ENCODE measurements at regions not wholly inside any gene's neighbourhood (a gene's known extent, or its start where the extent isn't known, plus 50 kb on each side); places are given as distances from the start of the nearest gene placed in this dataset.

GRCh38 chr1:214928574-214928973 is 154.0 kb upstream of the KCNK2 start:
- DNase-seq (ENCODE audit: low spot score) = no peak

GRCh38 chr1:214933375-214933774 is 149.2 kb upstream of the KCNK2 start:
- DNase-seq (ENCODE audit: low spot score) = no peak

- no peak for DNase-seq (ENCODE audit: low spot score)
Observed at GRCh38 chr1:214934045-214934444, 148.5 kb upstream of the KCNK2 start.

- no peak for DNase-seq (ENCODE audit: low spot score)
Observed at GRCh38 chr1:214935258-214935657, 147.3 kb upstream of the KCNK2 start.

GRCh38 chr1:214939180-214939579 is 143.4 kb upstream of the KCNK2 start:
- no peak for DNase-seq (ENCODE audit: low spot score)

GRCh38 chr1:214941061-214941460 is 141.5 kb upstream of the KCNK2 start:
- no peak for DNase-seq (ENCODE audit: low spot score)

- DNase-seq (ENCODE audit: low spot score) = no peak
Observed at GRCh38 chr1:214943054-214943453, 139.5 kb upstream of the KCNK2 start.

- DNase-seq (ENCODE audit: low spot score) = no peak
Observed at GRCh38 chr1:214946615-214947014, 135.9 kb upstream of the KCNK2 start.

- peak; percentile 8 for DNase-seq (ENCODE audit: low spot score)
Observed at GRCh38 chr1:214952648-214953047, 129.9 kb upstream of the KCNK2 start.

- no peak for DNase-seq (ENCODE audit: low spot score)
Observed at GRCh38 chr1:214953901-214954616, 128.5 kb upstream of the KCNK2 start.

- no peak for DNase-seq (ENCODE audit: low spot score)
Observed at GRCh38 chr1:214954617-214954949, 128.0 kb upstream of the KCNK2 start.

- no peak for DNase-seq (ENCODE audit: low spot score)
Observed at GRCh38 chr1:214957330-214958137, 125.0 kb upstream of the KCNK2 start.

- no peak for DNase-seq (ENCODE audit: low spot score)
Observed at GRCh38 chr1:214958486-214958885, 124.1 kb upstream of the KCNK2 start.

- no peak for DNase-seq (ENCODE audit: low spot score)
Observed at GRCh38 chr1:214966346-214966745, 116.2 kb upstream of the KCNK2 start.

- no peak for DNase-seq (ENCODE audit: low spot score)
Observed at GRCh38 chr1:214967865-214968575, 114.5 kb upstream of the KCNK2 start.

GRCh38 chr1:214970016-214970415 is 112.5 kb upstream of the KCNK2 start:
- no peak for DNase-seq (ENCODE audit: low spot score)

GRCh38 chr1:214971071-214971470 is 111.5 kb upstream of the KCNK2 start:
- DNase-seq (ENCODE audit: low spot score) = no peak

- DNase-seq (ENCODE audit: low spot score) = no peak
Observed at GRCh38 chr1:214974002-214974401, 108.5 kb upstream of the KCNK2 start.

- no peak for DNase-seq (ENCODE audit: low spot score)
Observed at GRCh38 chr1:214976665-214977064, 105.9 kb upstream of the KCNK2 start.

GRCh38 chr1:214977110-214977509 is 105.4 kb upstream of the KCNK2 start:
- DNase-seq (ENCODE audit: low spot score) = no peak

GRCh38 chr1:214977700-214978374 is 104.7 kb upstream of the KCNK2 start:
- DNase-seq (ENCODE audit: low spot score) = no peak

GRCh38 chr1:214979191-214979590 is 103.3 kb upstream of the KCNK2 start:
- no peak for DNase-seq (ENCODE audit: low spot score)
